NCI-H2107 treated with DMSO at 0.1 percent for 48 hours (cell line): ENCODE measurements at regions not wholly inside any gene's neighbourhood (a gene's known extent, or its start where the extent isn't known, plus 50 kb on each side); places are given as distances from the start of the nearest gene placed in this dataset.

Experiments
- DNase-seq: peaks from one replicate; lab custom pipeline; 2025; ENCODE audit not compliant: unreplicated experiment; lab: John Stamatoyannopoulos, UW

DNA sequence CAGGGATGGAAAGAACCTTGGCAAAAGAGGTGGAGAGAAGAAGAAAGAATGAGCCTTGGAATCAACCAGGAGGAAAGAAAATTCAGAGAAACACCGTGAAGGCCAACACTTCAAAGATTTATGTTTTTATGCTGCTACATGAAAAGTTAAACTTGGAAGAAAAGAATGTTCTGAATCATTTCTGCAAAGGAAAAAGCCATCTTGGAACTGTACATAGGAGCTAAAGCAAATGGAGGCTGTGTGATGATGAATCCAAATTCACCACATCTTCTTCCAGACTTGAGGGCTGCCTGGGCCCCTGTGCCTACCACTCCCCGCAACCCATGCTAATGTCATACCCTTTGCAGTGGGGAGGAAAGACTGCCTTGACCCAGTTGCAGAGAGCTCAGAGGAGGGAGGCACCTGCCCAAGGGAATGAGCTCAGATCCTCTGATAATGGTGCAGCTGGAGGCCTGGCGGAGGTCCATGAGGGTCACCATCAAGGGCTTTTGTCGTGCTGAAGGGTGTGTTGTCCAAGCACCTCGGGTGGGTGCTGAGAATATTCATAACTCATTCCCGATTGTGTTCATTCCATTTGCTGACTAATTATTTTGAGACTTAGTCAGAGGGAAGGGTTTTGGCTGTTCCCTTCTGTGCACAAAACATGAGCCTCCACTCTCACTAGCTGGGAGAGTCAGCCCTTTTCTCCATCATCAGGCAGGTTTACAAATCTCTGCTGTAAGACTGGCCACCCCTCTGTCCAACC lies 245.8 kb upstream of the JAG1 start:
- DNase-seq: no peak

GRCh38 chr20:10920396-10920795 lies 246.6 kb upstream of the JAG1 start:
- DNase-seq: no peak

GRCh38 chr20:10921491-10922010 lies 247.8 kb upstream of the JAG1 start:
- DNase-seq: no peak

DNA sequence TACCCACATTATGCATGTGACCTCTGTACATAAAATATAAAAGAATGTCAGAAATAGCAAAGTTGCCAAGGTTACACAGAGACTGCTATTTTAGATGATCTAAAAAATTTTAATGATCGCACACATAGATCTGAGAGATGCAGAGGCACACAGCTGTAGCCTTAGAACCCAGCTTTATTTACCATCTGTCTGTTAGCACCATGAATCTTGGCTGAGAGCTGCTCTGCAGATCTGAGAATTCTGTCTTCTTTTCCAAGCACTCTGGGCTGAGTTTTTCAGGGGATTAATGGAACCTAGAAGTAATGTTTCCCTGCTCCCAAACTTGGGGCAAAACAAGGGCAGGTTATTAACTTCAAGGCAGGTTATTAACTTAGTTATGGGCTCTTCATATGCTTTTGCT lies 248.7 kb upstream of the JAG1 start:
- no peak for DNase-seq

DNA sequence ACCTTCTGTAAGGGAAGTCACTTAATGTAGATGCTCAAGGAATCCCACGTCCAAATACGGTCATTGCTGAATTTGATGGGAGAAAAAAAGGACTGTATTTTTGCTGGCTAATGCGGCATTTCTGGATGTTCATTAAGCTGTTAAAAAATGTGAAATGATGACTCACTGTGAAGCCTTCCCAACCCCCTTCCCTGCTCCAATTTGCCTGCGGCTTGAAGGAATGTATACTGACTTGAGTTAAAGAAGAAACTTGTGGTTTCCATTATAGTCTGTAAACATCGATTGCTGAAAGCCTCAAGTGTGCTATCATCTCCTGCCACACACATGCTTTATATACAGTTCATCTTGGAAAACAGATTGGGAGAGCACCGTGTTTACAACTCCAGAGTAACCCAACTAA lies 249.1 kb upstream of the JAG1 start:
- DNase-seq: peak; percentile 17

DNA sequence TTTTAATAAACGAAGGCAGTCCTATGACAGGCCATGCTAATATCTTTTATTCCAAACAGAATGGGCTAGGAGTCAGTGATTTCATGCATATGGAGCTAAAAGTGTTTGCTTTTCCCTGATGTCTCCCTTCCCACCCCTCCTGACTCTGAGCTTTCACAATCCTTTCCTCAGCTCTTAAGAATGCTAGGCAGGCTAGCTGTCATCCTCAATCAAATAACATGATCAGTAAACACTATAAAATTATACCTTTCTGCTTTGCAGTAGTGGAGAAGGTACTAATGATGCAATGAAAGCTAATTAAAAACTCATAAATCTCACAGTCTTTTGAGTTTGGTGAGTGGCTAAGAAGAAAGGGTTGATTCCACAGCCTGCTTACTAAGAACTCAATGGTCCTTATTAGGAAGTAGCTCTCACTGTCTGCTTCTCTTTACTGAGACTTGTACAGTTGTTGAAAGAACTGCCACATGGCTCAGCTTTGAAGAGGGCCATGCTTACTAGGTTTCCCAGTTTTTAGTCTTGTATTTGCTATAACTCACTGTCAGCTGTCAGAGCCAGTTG lies 250.9 kb upstream of the JAG1 start:
- no peak for DNase-seq

DNA sequence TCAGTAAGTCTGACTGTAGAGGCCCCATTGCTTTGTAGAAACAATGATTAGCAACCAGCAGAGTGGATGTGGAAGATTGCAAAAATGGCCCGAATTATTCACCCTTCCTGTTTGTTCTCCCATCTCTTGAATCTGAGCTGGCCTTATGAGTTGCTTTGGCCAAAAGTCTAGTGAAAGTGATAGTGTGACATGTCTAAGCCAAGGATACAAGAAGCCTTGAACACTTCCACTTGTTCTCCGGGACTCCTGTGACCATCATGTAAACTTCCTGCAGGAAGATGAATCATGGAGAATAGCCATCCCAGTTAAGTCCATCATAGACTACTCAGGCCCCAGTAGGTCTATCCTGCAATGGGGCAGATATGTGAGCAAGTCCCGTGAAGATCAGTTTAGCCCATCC lies 252.0 kb upstream of the JAG1 start:
- DNase-seq: no peak

DNA sequence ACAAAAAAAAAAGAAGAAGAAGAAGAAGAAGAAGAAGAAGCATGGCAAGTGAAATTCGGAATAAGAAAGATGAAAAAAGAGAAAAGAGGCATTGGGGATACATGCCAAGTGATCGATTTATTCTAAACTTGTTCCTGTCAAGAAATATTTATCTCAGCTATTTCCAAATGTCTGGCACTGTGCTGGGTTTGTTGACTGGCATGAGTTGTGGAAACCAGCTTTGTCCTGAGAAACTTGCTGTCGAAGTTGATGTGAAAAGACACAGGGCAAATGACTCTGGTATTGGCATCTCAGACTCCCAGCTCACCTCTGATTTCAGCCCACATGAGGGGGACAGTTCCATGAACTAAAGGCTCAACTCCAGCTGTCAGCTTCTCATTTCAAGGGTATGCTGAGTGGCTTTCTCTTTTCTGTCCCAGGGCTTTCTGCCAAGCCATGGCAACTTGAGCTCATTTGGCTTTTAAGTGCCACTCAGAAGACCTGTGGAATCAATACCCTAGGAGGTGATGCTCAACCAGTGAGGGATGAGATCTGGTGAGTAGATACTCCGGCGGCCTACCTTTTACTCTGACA lies 253.3 kb upstream of the JAG1 start:
- peak; percentile 84 for DNase-seq

GRCh38 chr20:10927936-10928840 lies 254.4 kb upstream of the JAG1 start:
- no peak for DNase-seq

DNA sequence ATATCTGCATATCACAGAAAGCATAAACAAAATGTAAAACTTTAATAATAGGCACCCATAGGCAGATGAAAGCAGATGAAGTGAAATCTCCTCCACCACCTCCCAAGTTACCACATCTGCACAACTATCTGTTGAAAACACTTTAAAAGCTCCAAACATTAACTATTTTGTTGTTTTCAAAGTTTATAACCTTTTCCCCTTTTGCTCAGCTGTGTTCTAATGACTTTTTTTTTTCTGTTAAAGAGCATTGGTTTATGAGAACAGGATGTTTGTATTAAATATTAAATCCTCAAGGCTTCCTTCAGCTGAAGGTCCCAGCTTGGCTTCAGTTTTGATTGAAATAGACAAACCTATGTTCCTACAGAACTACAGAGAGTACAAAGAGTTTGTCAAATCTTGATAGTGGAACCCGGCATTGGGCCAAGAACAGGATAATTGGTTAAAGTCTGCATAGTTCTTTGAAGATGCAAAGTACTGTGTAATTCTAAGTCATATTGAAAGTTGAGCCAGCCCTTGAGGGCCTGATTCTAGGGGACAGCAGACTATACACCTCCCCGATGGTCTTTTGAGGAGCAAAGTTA lies 255.1 kb upstream of the JAG1 start:
- no peak for DNase-seq

- DNase-seq: no peak
Measured at GRCh38 chr20:10935658-10936402, 262.0 kb upstream of the JAG1 start.

- DNase-seq: no peak
Measured at GRCh38 chr20:10936786-10937185, 263.0 kb upstream of the JAG1 start.

DNA sequence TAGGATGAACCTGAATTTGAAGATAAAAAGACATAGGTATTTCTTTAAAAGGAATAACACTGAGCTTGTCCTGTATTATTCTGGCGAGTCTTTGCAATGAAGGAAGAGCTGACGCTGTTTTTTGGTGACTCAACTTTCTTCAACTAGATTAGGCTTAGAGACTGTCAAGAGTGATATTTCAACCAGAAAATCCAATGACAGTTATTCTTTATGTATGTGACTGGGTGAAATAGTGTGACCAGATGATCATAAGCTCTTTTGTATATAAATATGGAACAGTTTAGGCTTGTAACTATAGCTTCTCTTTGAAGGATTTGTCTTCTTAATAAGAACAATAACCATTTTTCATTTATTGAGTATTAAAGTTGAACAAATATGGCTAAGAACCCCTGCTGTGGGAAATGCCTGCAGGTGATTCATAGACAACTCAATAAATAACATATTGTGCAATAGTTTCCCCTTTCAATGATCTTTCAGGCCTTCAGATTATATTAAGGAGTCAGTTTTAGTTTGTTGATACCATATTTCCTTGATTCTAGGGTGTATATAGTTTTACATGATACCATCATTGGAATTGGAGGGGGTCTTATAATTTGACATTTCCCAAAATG lies 265.6 kb upstream of the JAG1 start:
- no peak for DNase-seq

DNA sequence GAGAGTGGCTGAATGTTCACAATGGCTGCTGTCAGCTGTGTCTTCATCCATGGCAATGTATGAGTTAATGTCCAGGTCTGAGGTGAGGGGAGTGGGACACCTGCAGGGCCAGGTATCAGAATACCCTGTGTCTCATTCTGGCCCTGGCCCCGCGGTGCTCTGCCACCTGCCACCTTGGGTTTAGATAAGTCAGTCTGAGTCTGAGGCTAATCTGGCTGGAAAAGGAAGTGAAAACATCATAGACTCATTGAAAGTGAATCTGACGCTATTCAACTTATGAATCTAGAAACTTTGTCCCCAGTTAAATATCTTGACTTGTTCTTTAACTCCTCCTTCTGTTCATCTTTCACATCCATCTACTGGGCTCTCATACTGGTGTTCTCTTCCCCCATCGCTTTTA lies 267.1 kb upstream of the JAG1 start:
- DNase-seq: no peak

GRCh38 chr20:10943686-10944265 lies 270.0 kb upstream of the JAG1 start:
- DNase-seq: no peak

- DNase-seq: no peak
Measured at GRCh38 chr20:10946124-10946880, 272.5 kb upstream of the JAG1 start.

- DNase-seq: no peak
Measured at GRCh38 chr20:10947726-10948125, 273.9 kb upstream of the JAG1 start.

GRCh38 chr20:10949930-10950783 lies 276.4 kb upstream of the JAG1 start:
- no peak for DNase-seq
